GM23338 (cell line): ENCODE measurements at regions not wholly inside any gene's neighbourhood (a gene's known extent, or its start where the extent isn't known, plus 50 kb on each side); places are given as distances from the start of the nearest gene placed in this dataset.

Experiments
- ATAC-seq: fragments of 200-7000 bp; cut with Tn5 transposase; 3 replicates; pipeline ENCODE4 v1.9.1; 2020
- DNase-seq: peaks from one replicate; pipeline ENCODE4 v3.0.0-alpha.2; 2015; ENCODE audit warnings: low spot score
- H2AFZ ChIP-seq: fragments of 200-600 bp; sonication (generic); 2 replicates; pipeline ENCODE4 v1.8.0; 2016; ENCODE audit warnings: antibody characterized with exemption, mild to moderate bottlenecking, moderate library complexity
- H3F3A ChIP-seq: fragments of 200-600 bp; sonication (generic); replicated peaks from 2 replicates; pipeline ENCODE4 v1.8.0; 2017; ENCODE audit warnings: antibody characterized with exemption, mixed run types, low read depth
- H3K27ac ChIP-seq: fragments of 200-600 bp; sonication (generic); 2 replicates; pipeline ENCODE4 v1.6.1; 2016; ENCODE audit warnings: low read depth
- H3K27me3 ChIP-seq: fragments of 200-600 bp; sonication (generic); 2 replicates; pipeline ENCODE4 v1.8.0; 2016; ENCODE audit warnings: mild to moderate bottlenecking, mixed run types, moderate library complexity; ENCODE audit not compliant: insufficient read depth
- H3K36me3 ChIP-seq: fragments of 200-600 bp; sonication (generic); 2 replicates; pipeline ENCODE4 v1.8.0; 2016; ENCODE audit warnings: mild to moderate bottlenecking; ENCODE audit not compliant: insufficient read depth
- H3K4me1 ChIP-seq: fragments of 200-600 bp; sonication (generic); 2 replicates; pipeline ENCODE4 v1.8.0; 2016; ENCODE audit warnings: mild to moderate bottlenecking, moderate library complexity; ENCODE audit not compliant: insufficient read depth
- H3K4me2 ChIP-seq: fragments of 200-600 bp; sonication (generic); 2 replicates; pipeline ENCODE4 v1.7.1; 2017; ENCODE audit warnings: mixed run types
- H3K4me3 ChIP-seq: fragments of 200-600 bp; sonication (generic); 2 replicates; pipeline ENCODE4 v1.6.1; 2016; ENCODE audit warnings: mixed run types
- H3K79me2 ChIP-seq: fragments of 200-600 bp; sonication (generic); replicated peaks from 2 replicates; pipeline ENCODE4 v1.8.0; 2017; ENCODE audit warnings: mild to moderate bottlenecking; ENCODE audit not compliant: insufficient read depth
- H3K9me2 ChIP-seq: fragments of 200-600 bp; sonication (generic); 2 replicates; pipeline ENCODE4 v1.8.0; 2017; ENCODE audit not compliant: insufficient read depth
- H4K20me1 ChIP-seq: fragments of 200-600 bp; sonication (generic); replicated peaks from 2 replicates; pipeline ENCODE4 v1.8.0; 2017; ENCODE audit warnings: mild to moderate bottlenecking; ENCODE audit not compliant: insufficient read depth
- H3K27ac Mint-ChIP-seq: 2 replicates; pipeline ENCODE4 v1.8.0; 2020; ENCODE audit warnings: inconsistent platforms, mild to moderate bottlenecking, moderate library complexity, mixed read lengths
- H3K27me3 Mint-ChIP-seq: 3 replicates; pipeline ENCODE4 v1.8.0; 2022; ENCODE audit warnings: low read depth, mild to moderate bottlenecking, moderate library complexity, mixed read lengths, inconsistent platforms; ENCODE audit not compliant: insufficient read depth, poor library complexity
- H3K36me3 Mint-ChIP-seq: 3 replicates; pipeline ENCODE4 v1.8.0; 2021; ENCODE audit warnings: low read depth, mild to moderate bottlenecking, inconsistent platforms, moderate library complexity, mixed read lengths
- H3K4me1 Mint-ChIP-seq: 3 replicates; pipeline ENCODE4 v1.8.0; 2020; ENCODE audit warnings: mild to moderate bottlenecking, inconsistent platforms, mixed read lengths
- H3K4me3 Mint-ChIP-seq: 3 replicates; pipeline ENCODE4 v1.8.0; 2021; ENCODE audit warnings: moderate library complexity, mild to moderate bottlenecking, inconsistent platforms, mixed read lengths
- H3K9me3 Mint-ChIP-seq: 3 replicates; pipeline ENCODE4 v1.8.0; 2020; ENCODE audit warnings: moderate library complexity, mild to moderate bottlenecking, inconsistent platforms, mixed read lengths
- CREB1 ChIP-seq: fragments of 250-450 bp; sonication (Bioruptor Pico); IDR thresholded peaks from 2 replicates; pipeline ENCODE4 v1.5.0; 2020; ENCODE audit warnings: low read depth, mild to moderate bottlenecking, moderate library complexity
- EZH2 ChIP-seq: fragments of 200-600 bp; sonication (generic); IDR thresholded peaks from one replicate; pipeline ENCODE4 v1.8.0; 2017; ENCODE audit warnings: antibody characterized with exemption, mild to moderate bottlenecking, low read depth; ENCODE audit not compliant: unreplicated experiment
- EZH2phosphoT487 ChIP-seq: fragments of 200-600 bp; sonication (generic); IDR thresholded peaks from one replicate; pipeline ENCODE4 v1.8.1; 2018; ENCODE audit warnings: antibody characterized with exemption; ENCODE audit not compliant: unreplicated experiment
- NANOG ChIP-seq: IDR thresholded peaks from 2 replicates; pipeline ENCODE4 v1.6.1; 2016; ENCODE audit warnings: antibody characterized with exemption, borderline replicate concordance
- STAT1 ChIP-seq: IDR thresholded peaks from one replicate; pipeline ENCODE4 v1.6.1; 2016; ENCODE audit warnings: antibody characterized with exemption; ENCODE audit not compliant: unreplicated experiment
- ZNF114 ChIP-seq: fragments of 250-450 bp; sonication (Bioruptor Pico); IDR thresholded peaks from 2 replicates; pipeline ENCODE4 v1.5.0; 2020; ENCODE audit warnings: mild to moderate bottlenecking, moderate library complexity
- ZNF331 ChIP-seq: fragments of 250-450 bp; sonication (Bioruptor Pico); IDR thresholded peaks from 2 replicates; pipeline ENCODE4 v1.5.0; 2020; ENCODE audit warnings: low read depth, mild to moderate bottlenecking, moderate library complexity
- TF ChIP-seq, protein P1 (sequence below): IDR thresholded peaks from one replicate; pipeline ENCODE4 v1.6.1; 2018; ENCODE audit warnings: antibody characterized with exemption; ENCODE audit not compliant: unreplicated experiment
- TF ChIP-seq, protein P2 (sequence below): IDR thresholded peaks from 2 replicates; pipeline ENCODE4 v1.6.1; 2016; ENCODE audit warnings: antibody characterized with exemption
- TF ChIP-seq, protein P3 (sequence below), 2 experiments: fragments of 200-600 bp in 1 of 2; sonication (generic) in 1 of 2; conservative IDR thresholded peaks; 2 replicates each; pipeline versions ENCODE4 v1.5.1 to v1.6.1; 2016 to 2017; ENCODE audit warnings: antibody characterized with exemption in 2 of 2, low read depth in 2 of 2, mild to moderate bottlenecking in 2 of 2, moderate library complexity in 1 of 2

DNA sequence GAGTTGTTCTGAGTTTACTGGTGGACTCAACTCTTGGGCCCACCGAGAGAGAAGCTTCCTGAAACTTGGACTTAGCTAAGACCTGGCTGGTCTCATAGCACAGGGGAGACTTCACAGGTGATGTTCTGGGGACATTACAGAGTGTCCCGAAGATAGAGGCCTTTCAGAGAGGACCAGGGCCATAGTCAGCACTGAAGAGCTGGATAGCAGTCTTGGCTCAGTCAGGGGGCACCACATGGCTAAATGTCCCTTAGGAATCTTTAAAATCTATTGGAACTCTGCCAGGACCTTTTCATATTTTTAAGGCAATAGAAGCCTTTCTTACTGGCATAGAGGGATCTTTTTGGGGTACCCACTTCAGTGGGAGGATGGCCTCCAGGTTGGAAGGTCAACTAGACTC, 59.8 kb upstream of the CPLX2 start:
- no peak overlapping the region for H3K27ac ChIP-seq
- no peak for ATAC-seq
- no peak for TF ChIP-seq STAT1
- TF ChIP-seq, protein P1, sequence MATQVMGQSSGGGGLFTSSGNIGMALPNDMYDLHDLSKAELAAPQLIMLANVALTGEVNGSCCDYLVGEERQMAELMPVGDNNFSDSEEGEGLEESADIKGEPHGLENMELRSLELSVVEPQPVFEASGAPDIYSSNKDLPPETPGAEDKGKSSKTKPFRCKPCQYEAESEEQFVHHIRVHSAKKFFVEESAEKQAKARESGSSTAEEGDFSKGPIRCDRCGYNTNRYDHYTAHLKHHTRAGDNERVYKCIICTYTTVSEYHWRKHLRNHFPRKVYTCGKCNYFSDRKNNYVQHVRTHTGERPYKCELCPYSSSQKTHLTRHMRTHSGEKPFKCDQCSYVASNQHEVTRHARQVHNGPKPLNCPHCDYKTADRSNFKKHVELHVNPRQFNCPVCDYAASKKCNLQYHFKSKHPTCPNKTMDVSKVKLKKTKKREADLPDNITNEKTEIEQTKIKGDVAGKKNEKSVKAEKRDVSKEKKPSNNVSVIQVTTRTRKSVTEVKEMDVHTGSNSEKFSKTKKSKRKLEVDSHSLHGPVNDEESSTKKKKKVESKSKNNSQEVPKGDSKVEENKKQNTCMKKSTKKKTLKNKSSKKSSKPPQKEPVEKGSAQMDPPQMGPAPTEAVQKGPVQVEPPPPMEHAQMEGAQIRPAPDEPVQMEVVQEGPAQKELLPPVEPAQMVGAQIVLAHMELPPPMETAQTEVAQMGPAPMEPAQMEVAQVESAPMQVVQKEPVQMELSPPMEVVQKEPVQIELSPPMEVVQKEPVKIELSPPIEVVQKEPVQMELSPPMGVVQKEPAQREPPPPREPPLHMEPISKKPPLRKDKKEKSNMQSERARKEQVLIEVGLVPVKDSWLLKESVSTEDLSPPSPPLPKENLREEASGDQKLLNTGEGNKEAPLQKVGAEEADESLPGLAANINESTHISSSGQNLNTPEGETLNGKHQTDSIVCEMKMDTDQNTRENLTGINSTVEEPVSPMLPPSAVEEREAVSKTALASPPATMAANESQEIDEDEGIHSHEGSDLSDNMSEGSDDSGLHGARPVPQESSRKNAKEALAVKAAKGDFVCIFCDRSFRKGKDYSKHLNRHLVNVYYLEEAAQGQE: peak; percentile 44
- Mint-ChIP-seq H3K4me1 (peaks cover 18% of the 10 kb centered on the region), H3K27me3 (peaks cover 11% of the 10 kb centered on the region), H3K36me3 (no peaks in the 10 kb centered on the region), H3K9me3 (no peaks in the 10 kb centered on the region; the same call in 2 of the 3 replicates), H3K4me3 (no peak overlapping the region), H3K27ac (no peak overlapping the region)
- H3K79me2 ChIP-seq: no peaks in the 10 kb centered on the region
- peaks cover 2% of the 10 kb centered on the region; the same call in 1 of the 2 replicates for H3K4me1 ChIP-seq
- H3K4me3 ChIP-seq: no peak overlapping the region
- no peaks in the 10 kb centered on the region for H3F3A ChIP-seq
- no peak overlapping the region for H2AFZ ChIP-seq
- H3K36me3 ChIP-seq: no peaks in the 10 kb centered on the region
- no peak overlapping the region for H3K4me2 ChIP-seq
- H3K27me3 ChIP-seq: no peaks in the 10 kb centered on the region
- H4K20me1 ChIP-seq: no peaks in the 10 kb centered on the region; the same call in 1 of the 2 replicates
- DNase-seq: no peak
- no peaks in the 10 kb centered on the region for H3K9me2 ChIP-seq

DNA sequence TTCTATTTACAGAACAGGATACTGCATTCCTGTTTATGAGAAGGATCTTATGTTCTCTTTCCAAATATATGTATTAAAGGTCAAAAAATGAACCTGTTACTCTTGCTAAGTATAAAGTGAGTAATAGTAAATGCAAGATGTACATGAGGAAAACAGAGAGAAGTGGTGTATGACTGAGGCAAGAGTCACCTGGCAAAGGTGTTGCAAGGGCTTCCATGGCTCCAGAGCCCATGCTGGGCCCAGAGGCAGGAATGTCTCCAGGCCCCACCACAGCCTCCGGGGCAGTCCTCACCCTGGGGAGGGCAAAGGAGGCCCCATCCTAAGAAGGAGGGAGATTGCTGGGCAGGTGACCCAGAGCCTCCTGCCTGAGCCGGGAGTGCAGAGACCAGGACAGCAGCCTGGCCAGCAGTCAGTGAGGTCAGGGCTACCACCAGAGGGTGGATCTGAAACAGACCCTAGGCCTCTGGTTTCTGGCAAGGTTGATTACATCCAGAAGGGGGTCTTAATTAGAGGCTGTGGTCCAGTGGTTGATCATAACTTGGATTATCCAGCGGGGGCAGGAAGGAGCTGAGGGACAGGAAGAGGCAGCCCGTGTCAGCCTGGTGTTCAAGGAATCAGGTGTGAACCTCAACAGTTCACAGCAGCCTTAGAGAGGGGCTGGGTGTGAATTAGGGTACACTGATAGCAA, 57.3 kb upstream of the CPLX2 start:
- peaks cover 11% of the 10 kb centered on the region for H3K27me3 Mint-ChIP-seq
- TF ChIP-seq, protein P2, sequence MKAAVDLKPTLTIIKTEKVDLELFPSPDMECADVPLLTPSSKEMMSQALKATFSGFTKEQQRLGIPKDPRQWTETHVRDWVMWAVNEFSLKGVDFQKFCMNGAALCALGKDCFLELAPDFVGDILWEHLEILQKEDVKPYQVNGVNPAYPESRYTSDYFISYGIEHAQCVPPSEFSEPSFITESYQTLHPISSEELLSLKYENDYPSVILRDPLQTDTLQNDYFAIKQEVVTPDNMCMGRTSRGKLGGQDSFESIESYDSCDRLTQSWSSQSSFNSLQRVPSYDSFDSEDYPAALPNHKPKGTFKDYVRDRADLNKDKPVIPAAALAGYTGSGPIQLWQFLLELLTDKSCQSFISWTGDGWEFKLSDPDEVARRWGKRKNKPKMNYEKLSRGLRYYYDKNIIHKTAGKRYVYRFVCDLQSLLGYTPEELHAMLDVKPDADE: no peak
- TF ChIP-seq, protein P1: no peak
- TF ChIP-seq CREB1 (CRISPR knock-in tag) (no peak), NANOG (no peak), ZNF114 (CRISPR knock-in tag) (no peak), EZH2 (no peak), STAT1 (no peak), EZH2phosphoT487 (no peak), ZNF331 (CRISPR knock-in tag) (no peak)
- TF ChIP-seq, protein P3, sequence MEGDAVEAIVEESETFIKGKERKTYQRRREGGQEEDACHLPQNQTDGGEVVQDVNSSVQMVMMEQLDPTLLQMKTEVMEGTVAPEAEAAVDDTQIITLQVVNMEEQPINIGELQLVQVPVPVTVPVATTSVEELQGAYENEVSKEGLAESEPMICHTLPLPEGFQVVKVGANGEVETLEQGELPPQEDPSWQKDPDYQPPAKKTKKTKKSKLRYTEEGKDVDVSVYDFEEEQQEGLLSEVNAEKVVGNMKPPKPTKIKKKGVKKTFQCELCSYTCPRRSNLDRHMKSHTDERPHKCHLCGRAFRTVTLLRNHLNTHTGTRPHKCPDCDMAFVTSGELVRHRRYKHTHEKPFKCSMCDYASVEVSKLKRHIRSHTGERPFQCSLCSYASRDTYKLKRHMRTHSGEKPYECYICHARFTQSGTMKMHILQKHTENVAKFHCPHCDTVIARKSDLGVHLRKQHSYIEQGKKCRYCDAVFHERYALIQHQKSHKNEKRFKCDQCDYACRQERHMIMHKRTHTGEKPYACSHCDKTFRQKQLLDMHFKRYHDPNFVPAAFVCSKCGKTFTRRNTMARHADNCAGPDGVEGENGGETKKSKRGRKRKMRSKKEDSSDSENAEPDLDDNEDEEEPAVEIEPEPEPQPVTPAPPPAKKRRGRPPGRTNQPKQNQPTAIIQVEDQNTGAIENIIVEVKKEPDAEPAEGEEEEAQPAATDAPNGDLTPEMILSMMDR (conservative IDR thresholded peaks at IDR 0.05; ENCODE audit: low read depth in 2 of 2): no peak
- no peak overlapping the region for H3K4me2 ChIP-seq
- no peaks in the 10 kb centered on the region for H3K36me3 Mint-ChIP-seq
- H4K20me1 ChIP-seq: peaks cover 3% of the 10 kb centered on the region; the same call in 1 of the 2 replicates
- H3K79me2 ChIP-seq: no peaks in the 10 kb centered on the region
- H3K4me1 Mint-ChIP-seq: peaks cover 10% of the 10 kb centered on the region; the same call in 2 of the 3 replicates
- no peaks in the 10 kb centered on the region for H3K9me2 ChIP-seq
- DNase-seq: no peak
- no peaks in the 10 kb centered on the region for H3K27me3 ChIP-seq
- H3K27ac ChIP-seq: no peak overlapping the region
- H3K4me1 ChIP-seq: peaks cover 2% of the 10 kb centered on the region; the same call in 1 of the 2 replicates
- no peaks in the 10 kb centered on the region for H3F3A ChIP-seq
- no peaks in the 10 kb centered on the region for H3K36me3 ChIP-seq
- H3K4me3 ChIP-seq: no peak overlapping the region
- no peak overlapping the region for H3K4me3 Mint-ChIP-seq
- ATAC-seq: no peak
- H2AFZ ChIP-seq: no peak overlapping the region
- H3K27ac Mint-ChIP-seq: no peak overlapping the region
- H3K9me3 Mint-ChIP-seq: no peaks in the 10 kb centered on the region; the same call in 2 of the 3 replicates
